ENCODE measurements at regions not wholly inside any gene's neighbourhood (a gene's known extent, or its start where the extent isn't known, plus 50 kb on each side); places are given as distances from the start of the nearest gene placed in this dataset.

GRCh38 chr10:118141471-118141870 lies 94.7 kb upstream of the RAB11FIP2 start:
- Histone ChIP-seq H3K4me3 (no peak overlapping the region), H3K4me1 (ENCODE audit: control insufficient read depth in 5 of 5, insufficient read depth in 5 of 5, low read length in 5 of 5) (peaks cover 0 to 1% (median 0%) of the 10 kb centered on the region in 5 donors), H3K9me3 (ENCODE audit: control insufficient read depth in 4 of 4, insufficient read depth in 3 of 4, low read length in 3 of 4) (no peaks in the 10 kb centered on the region), H3K36me3 (ENCODE audit: control insufficient read depth in 4 of 4, insufficient read depth in 4 of 4, low read length in 4 of 4) (no peaks in the 10 kb centered on the region), H3K27ac (ENCODE audit: low read depth in 1 of 2, low read length in 1 of 2) (no peak overlapping the region), H3K9ac (ENCODE audit: insufficient read depth in 1 of 2, low read length in 2 of 2) (no peak overlapping the region), H3K27me3 (ENCODE audit: control insufficient read depth in 3 of 3, insufficient read depth in 3 of 3, low read length in 2 of 3) (no peaks in the 10 kb centered on the region)
- DNase-seq, result no peak
- 82 to 90% methylated on average over 6 of the region's 6 CpGs for WGBS, 2 donors
- ATAC-seq (ENCODE audit: insufficient read depth, low FRiP score), result no peak
- TF ChIP-seq, protein P1, sequence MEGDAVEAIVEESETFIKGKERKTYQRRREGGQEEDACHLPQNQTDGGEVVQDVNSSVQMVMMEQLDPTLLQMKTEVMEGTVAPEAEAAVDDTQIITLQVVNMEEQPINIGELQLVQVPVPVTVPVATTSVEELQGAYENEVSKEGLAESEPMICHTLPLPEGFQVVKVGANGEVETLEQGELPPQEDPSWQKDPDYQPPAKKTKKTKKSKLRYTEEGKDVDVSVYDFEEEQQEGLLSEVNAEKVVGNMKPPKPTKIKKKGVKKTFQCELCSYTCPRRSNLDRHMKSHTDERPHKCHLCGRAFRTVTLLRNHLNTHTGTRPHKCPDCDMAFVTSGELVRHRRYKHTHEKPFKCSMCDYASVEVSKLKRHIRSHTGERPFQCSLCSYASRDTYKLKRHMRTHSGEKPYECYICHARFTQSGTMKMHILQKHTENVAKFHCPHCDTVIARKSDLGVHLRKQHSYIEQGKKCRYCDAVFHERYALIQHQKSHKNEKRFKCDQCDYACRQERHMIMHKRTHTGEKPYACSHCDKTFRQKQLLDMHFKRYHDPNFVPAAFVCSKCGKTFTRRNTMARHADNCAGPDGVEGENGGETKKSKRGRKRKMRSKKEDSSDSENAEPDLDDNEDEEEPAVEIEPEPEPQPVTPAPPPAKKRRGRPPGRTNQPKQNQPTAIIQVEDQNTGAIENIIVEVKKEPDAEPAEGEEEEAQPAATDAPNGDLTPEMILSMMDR (IDR thresholded peaks at IDR 0.05; ENCODE audit: control extremely low read depth, extremely low read depth), result no peak

DNA sequence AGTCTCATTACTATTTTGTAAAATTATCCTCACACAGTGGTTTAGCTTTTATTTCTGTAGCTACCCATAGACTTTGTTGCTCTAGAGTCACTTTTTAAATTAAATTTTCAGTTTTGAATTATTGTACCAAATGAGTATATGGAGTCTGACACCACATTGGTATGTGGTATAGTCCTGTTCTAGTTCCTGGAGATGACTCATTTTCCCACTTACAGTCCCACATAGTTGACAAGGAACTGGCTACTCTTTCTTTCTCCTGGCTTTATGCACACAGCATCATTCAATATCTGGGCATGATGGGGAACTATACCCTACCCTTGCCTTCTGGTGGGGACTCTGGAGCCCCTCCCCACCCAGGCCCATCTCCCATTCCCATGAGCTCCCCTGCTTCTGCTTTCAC lies 92.6 kb upstream of the RAB11FIP2 start:
- H3K4me1 ChIP-seq (ENCODE audit: control insufficient read depth in 5 of 5, insufficient read depth in 5 of 5, low read length in 5 of 5), result no peaks in the 10 kb centered on the region
- H3K27me3 ChIP-seq (ENCODE audit: control insufficient read depth in 3 of 3, insufficient read depth in 3 of 3, low read length in 2 of 3), result no peaks in the 10 kb centered on the region
- TF ChIP-seq, protein P1 (IDR thresholded peaks at IDR 0.05; ENCODE audit: control extremely low read depth, extremely low read depth), result no peak
- no peaks in the 10 kb centered on the region for H3K9me3 ChIP-seq (ENCODE audit: control insufficient read depth in 4 of 4, insufficient read depth in 3 of 4, low read length in 3 of 4)
- DNase-seq (no peak), ATAC-seq (ENCODE audit: insufficient read depth, low FRiP score) (no peak)
- H3K4me3 ChIP-seq, result no peak overlapping the region
- no peak overlapping the region for H3K27ac ChIP-seq (ENCODE audit: low read depth in 1 of 2, low read length in 1 of 2)
- H3K36me3 ChIP-seq (ENCODE audit: control insufficient read depth in 4 of 4, insufficient read depth in 4 of 4, low read length in 4 of 4), result no peaks in the 10 kb centered on the region
- no peak overlapping the region for H3K9ac ChIP-seq (ENCODE audit: insufficient read depth in 1 of 2, low read length in 2 of 2)

DNA sequence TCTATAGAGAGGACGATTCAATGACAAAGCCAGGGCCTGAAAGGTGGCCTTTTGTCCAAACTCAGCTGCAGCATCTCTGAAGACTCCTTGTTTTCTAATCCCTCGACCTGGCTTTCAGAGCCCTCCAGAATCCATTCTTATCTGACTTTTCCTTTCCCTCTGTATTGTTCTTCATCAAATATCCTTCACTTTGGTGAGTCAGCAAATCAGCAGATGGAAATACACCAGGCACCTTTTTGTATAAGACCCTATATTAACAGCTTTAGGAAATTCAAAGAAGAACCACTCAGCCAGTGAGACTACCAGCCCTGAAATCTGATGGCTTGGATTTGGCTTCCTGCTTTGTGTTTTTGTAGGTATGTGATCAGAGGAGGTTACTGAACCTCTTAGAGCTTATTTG lies 81.9 kb upstream of the RAB11FIP2 start:
- H3K36me3 ChIP-seq (ENCODE audit: control insufficient read depth in 4 of 4, insufficient read depth in 4 of 4, low read length in 4 of 4), result no peaks in the 10 kb centered on the region
- no peak for DNase-seq
- H3K27me3 ChIP-seq (ENCODE audit: control insufficient read depth in 3 of 3, insufficient read depth in 3 of 3, low read length in 2 of 3), result no peaks in the 10 kb centered on the region
- no peak overlapping the region for H3K4me3 ChIP-seq
- no peak overlapping the region for H3K27ac ChIP-seq (ENCODE audit: low read depth in 1 of 2, low read length in 1 of 2)
- H3K9me3 ChIP-seq (ENCODE audit: control insufficient read depth in 4 of 4, insufficient read depth in 3 of 4, low read length in 3 of 4), result no peaks in the 10 kb centered on the region
- TF ChIP-seq, protein P1 (IDR thresholded peaks at IDR 0.05; ENCODE audit: control extremely low read depth, extremely low read depth), result no peak
- no peaks in the 10 kb centered on the region for H3K4me1 ChIP-seq (ENCODE audit: control insufficient read depth in 5 of 5, insufficient read depth in 5 of 5, low read length in 5 of 5)
- H3K9ac ChIP-seq (ENCODE audit: insufficient read depth in 1 of 2, low read length in 2 of 2), result no peak overlapping the region
- WGBS, 2 donors, result 73 to 80% methylated on average over 2 of the region's 2 CpGs
- ATAC-seq (ENCODE audit: insufficient read depth, low FRiP score), result no peak

DNA sequence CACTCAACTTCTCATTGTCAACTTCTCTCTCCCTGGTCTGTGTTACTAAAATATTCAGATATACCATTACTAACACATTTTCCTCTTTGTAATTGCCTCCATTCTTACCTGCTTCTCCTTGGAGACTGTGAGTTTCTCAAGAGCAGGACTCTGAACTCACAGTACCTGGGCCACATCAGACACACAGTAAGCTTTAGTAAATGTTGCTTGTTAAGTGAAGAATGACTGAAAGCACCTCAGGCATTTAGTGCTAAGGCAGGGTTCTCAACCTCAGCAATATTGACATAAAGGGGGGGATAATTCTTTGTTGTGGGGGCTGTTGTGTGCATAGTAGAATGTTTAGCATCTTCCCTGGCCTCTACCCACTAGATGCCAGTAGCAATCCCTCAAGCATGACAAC lies 72.0 kb upstream of the RAB11FIP2 start:
- ATAC-seq (ENCODE audit: insufficient read depth, low FRiP score) (no peak), DNase-seq (no peak)
- H3K4me3 ChIP-seq, result no peak overlapping the region
- no peaks in the 10 kb centered on the region for H3K27me3 ChIP-seq (ENCODE audit: control insufficient read depth in 3 of 3, insufficient read depth in 3 of 3, low read length in 2 of 3)
- H3K36me3 ChIP-seq (ENCODE audit: control insufficient read depth in 4 of 4, insufficient read depth in 4 of 4, low read length in 4 of 4), result no peaks in the 10 kb centered on the region
- no peaks in the 10 kb centered on the region for H3K4me1 ChIP-seq (ENCODE audit: control insufficient read depth in 5 of 5, insufficient read depth in 5 of 5, low read length in 5 of 5)
- no peaks in the 10 kb centered on the region for H3K9me3 ChIP-seq (ENCODE audit: control insufficient read depth in 4 of 4, insufficient read depth in 3 of 4, low read length in 3 of 4)
- TF ChIP-seq, protein P1 (IDR thresholded peaks at IDR 0.05; ENCODE audit: control extremely low read depth, extremely low read depth), result no peak
- no peak overlapping the region for H3K27ac ChIP-seq (ENCODE audit: low read depth in 1 of 2, low read length in 1 of 2)
- H3K9ac ChIP-seq (ENCODE audit: insufficient read depth in 1 of 2, low read length in 2 of 2), result no peak overlapping the region

Data from lung (tissue), 11 donors.